IMR-90 (cell line): ENCODE measurements at regions not wholly inside any gene's neighbourhood (a gene's known extent, or its start where the extent isn't known, plus 50 kb on each side); places are given as distances from the start of the nearest gene placed in this dataset.

ENCODE experiments used
- ATAC-seq: fragments of 200-7000 bp; cut with Tn5 transposase; 2 replicates; pipeline ENCODE4 v1.9.1; 2020; ENCODE audit warnings: low read depth, mild to moderate bottlenecking, moderate library complexity
- BruUV-seq: library from RNA; stranded (reverse); fragments of 400-500 nt; replicated peaks from 2 replicates; lab custom pipeline; 2021; lab: Mats Ljungman, UMichigan
- CTCF ChIA-PET: fragments of 300-600 bp; formaldehyde crosslinking; extraction: SDS; loops from one replicate; lab custom pipeline; 2021; ENCODE audit warnings: antibody characterized with exemption; lab: Yijun Ruan, JAX
- POLR2A ChIA-PET: fragments of 300-600 bp; sonication (Branson Sonifier 250); formaldehyde crosslinking; loops from one replicate; lab custom pipeline; 2022; ENCODE audit warnings: antibody characterized with exemption; ENCODE audit not compliant: unreplicated experiment; lab: Charles Lee
- DNase-seq: peaks from one replicate; pipeline ENCODE4 v3.0.0; 2013
- H2AFZ ChIP-seq: replicated peaks from 2 replicates; pipeline ENCODE3; 2013; ENCODE audit warnings: low read length, mild to moderate bottlenecking; ENCODE audit not compliant: poor library complexity
- H2AK5ac ChIP-seq: 2 replicates; pipeline ENCODE4 v1.6.1; 2013; ENCODE audit warnings: low read depth, low read length, inconsistent platforms
- H2AK9ac ChIP-seq: replicated peaks from 2 replicates; pipeline ENCODE3; 2013; ENCODE audit warnings: mild to moderate bottlenecking, low read depth, low read length, moderate library complexity; ENCODE audit not compliant: poor library complexity
- H2BK120ac ChIP-seq: 2 replicates; pipeline ENCODE4 v1.6.1; 2013; ENCODE audit warnings: low read depth, low read length, inconsistent platforms
- H2BK15ac ChIP-seq: 3 replicates; pipeline ENCODE4 v1.6.1; 2013; ENCODE audit warnings: low read depth, low read length, inconsistent platforms
- H2BK20ac ChIP-seq: 2 replicates; pipeline ENCODE4 v1.6.1; 2013; ENCODE audit warnings: low read depth, mild to moderate bottlenecking, inconsistent platforms, low read length, moderate library complexity
- H2BK5ac ChIP-seq: 2 replicates; pipeline ENCODE4 v1.6.1; 2013; ENCODE audit warnings: mild to moderate bottlenecking, low read depth, low read length, inconsistent platforms; ENCODE audit not compliant: poor library complexity, severe bottlenecking
- H3K14ac ChIP-seq: replicated peaks from 2 replicates; pipeline ENCODE4 v1.6.1; 2013; ENCODE audit warnings: low read depth, low read length, inconsistent platforms
- H3K18ac ChIP-seq: 2 replicates; pipeline ENCODE4 v1.6.1; 2013; ENCODE audit warnings: low read depth, low read length, control low read depth
- H3K23ac ChIP-seq: 2 replicates; pipeline ENCODE4 v1.6.1; 2013; ENCODE audit warnings: low read depth, low read length, inconsistent platforms
- H3K27ac ChIP-seq: 2 replicates; pipeline ENCODE4 v1.5.1; 2013; ENCODE audit warnings: mild to moderate bottlenecking, control low read depth, low read length; ENCODE audit not compliant: insufficient read depth
- H3K27me3 ChIP-seq: 2 replicates; pipeline ENCODE4 v1.6.1; 2013; ENCODE audit warnings: low read length; ENCODE audit not compliant: control insufficient read depth, insufficient read depth
- H3K36me3 ChIP-seq: 2 replicates; pipeline ENCODE4 v1.6.1; 2013; ENCODE audit warnings: low read length, mixed read lengths; ENCODE audit not compliant: control insufficient read depth, insufficient read depth
- H3K4ac ChIP-seq: 2 replicates; pipeline ENCODE4 v1.6.1; 2013; ENCODE audit warnings: low read depth, low read length, inconsistent platforms
- H3K4me1 ChIP-seq: 2 replicates; pipeline ENCODE4 v1.6.1; 2013; ENCODE audit warnings: low read length, mixed read lengths; ENCODE audit not compliant: control insufficient read depth, insufficient read depth
- H3K4me2 ChIP-seq: 2 replicates; pipeline ENCODE4 v1.6.1; 2013; ENCODE audit warnings: low read depth, mild to moderate bottlenecking, control low read depth, low read length, moderate library complexity
- H3K4me3 ChIP-seq: 2 replicates; pipeline ENCODE4 v1.5.1; 2013; ENCODE audit warnings: low read depth, mild to moderate bottlenecking, control low read depth, low read length, moderate library complexity; ENCODE audit not compliant: insufficient read depth
- H3K56ac ChIP-seq: 2 replicates; pipeline ENCODE4 v1.6.1; 2013; ENCODE audit warnings: low read length, inconsistent platforms; ENCODE audit not compliant: insufficient read depth; ENCODE audit errors: extremely low read depth
- H3K79me1 ChIP-seq, 2 experiments: 2 replicates each; pipeline ENCODE4 v1.6.1; 2013; ENCODE audit warnings: low read length in 2 of 2, inconsistent platforms in 1 of 2, low read depth in 1 of 2
- H3K9ac ChIP-seq: 2 replicates; pipeline ENCODE4 v1.6.1; 2013; ENCODE audit warnings: low read depth, low read length, control low read depth
- H3K9me1 ChIP-seq: 2 replicates; pipeline ENCODE4 v1.6.1; 2013; ENCODE audit warnings: low read length, inconsistent platforms; ENCODE audit not compliant: insufficient read depth
- H3K9me3 ChIP-seq: 2 replicates; pipeline ENCODE4 v1.6.1; 2013; ENCODE audit warnings: low read length; ENCODE audit not compliant: control insufficient read depth, insufficient read depth
- H4K20me1 ChIP-seq: 2 replicates; pipeline ENCODE4 v1.6.1; 2013; ENCODE audit warnings: low read length, inconsistent platforms; ENCODE audit not compliant: insufficient read depth
- H4K5ac ChIP-seq: 2 replicates; pipeline ENCODE4 v1.6.1; 2013; ENCODE audit warnings: mild to moderate bottlenecking, low read depth, low read length, control low read depth
- H4K8ac ChIP-seq, 2 experiments: 2 replicates each; pipeline ENCODE4 v1.6.1; 2013; ENCODE audit warnings: low read depth in 2 of 2, low read length in 2 of 2, control low read depth in 1 of 2, inconsistent platforms in 1 of 2
- H4K91ac ChIP-seq: 2 replicates; pipeline ENCODE4 v1.6.1; 2013; ENCODE audit warnings: low read depth, low read length, inconsistent platforms; ENCODE audit not compliant: insufficient read depth
- BHLHE40 ChIP-seq: fragments of 150-350 bp; IDR thresholded peaks from 2 replicates; pipeline ENCODE4 v1.6.1; 2016; ENCODE audit warnings: mild to moderate bottlenecking, low read depth, low read length
- CHD1 ChIP-seq: IDR thresholded peaks from 2 replicates; pipeline ENCODE4 v1.6.1; 2012; ENCODE audit warnings: low read depth, low read length, improper control_type of control experiment
- FOS ChIP-seq: fragments of 150-350 bp; IDR thresholded peaks from 2 replicates; pipeline ENCODE4 v1.6.1; 2016; ENCODE audit warnings: low read depth, low read length
- MAFK ChIP-seq: IDR thresholded peaks from 2 replicates; pipeline ENCODE4 v1.6.1; 2012; ENCODE audit warnings: low read depth, low read length, improper control_type of control experiment
- MAZ ChIP-seq: IDR thresholded peaks from 2 replicates; pipeline ENCODE4 v1.6.1; 2012; ENCODE audit warnings: low read depth, mild to moderate bottlenecking, low read length, improper control_type of control experiment, moderate library complexity, borderline replicate concordance
- MXI1 ChIP-seq: IDR thresholded peaks from 2 replicates; pipeline ENCODE4 v1.6.1; 2012; ENCODE audit warnings: low read depth, mild to moderate bottlenecking, low read length, moderate library complexity, borderline replicate concordance
- NFE2L2 ChIP-seq: fragments of 150-350 bp; IDR thresholded peaks from 2 replicates; pipeline ENCODE4 v1.6.1; 2016; ENCODE audit warnings: low read depth, mild to moderate bottlenecking, low read length
- POLR2A ChIP-seq: IDR thresholded peaks from 2 replicates; pipeline ENCODE4 v1.6.1; 2012; ENCODE audit warnings: mild to moderate bottlenecking, low read depth, low read length
- RAD21 ChIP-seq: IDR thresholded peaks from 2 replicates; pipeline ENCODE4 v1.6.1; 2012; ENCODE audit warnings: low read length, improper control_type of control experiment
- RCOR1 ChIP-seq: IDR thresholded peaks from 2 replicates; pipeline ENCODE4 v1.6.1; 2012; ENCODE audit warnings: mild to moderate bottlenecking, low read length, improper control_type of control experiment; ENCODE audit not compliant: insufficient replicate concordance
- RFX5 ChIP-seq: IDR thresholded peaks from 2 replicates; pipeline ENCODE4 v1.8.0; 2012; ENCODE audit warnings: low read depth, mild to moderate bottlenecking, low read length, moderate library complexity
- SMC3 ChIP-seq: fragments of 150-350 bp; IDR thresholded peaks from 2 replicates; pipeline ENCODE4 v1.6.1; 2016; ENCODE audit warnings: low read depth, mild to moderate bottlenecking, antibody characterized with exemption, low read length, moderate library complexity
- WGBS, 2 experiments: methylation state at CpG; one replicate each; pipeline versions ENCODE4 v1.1.5 to v1.1.7; 2013; ENCODE audit warnings: missing lambda C conversion rate in 2 of 2; ENCODE audit not compliant: insufficient read length in 1 of 2; ENCODE audit errors: extremely low coverage in 2 of 2; 5-methylcytosine and 5-hydroxymethylcytosine counted together
- dilution Hi-C: fragments of 300-500 bp; cut with HindIII; formaldehyde crosslinking; loops from one replicate; pipeline ENCODE4 v1.14.3; 2018; ENCODE audit warnings: low sequenced_read_pairs; ENCODE audit not compliant: unreplicated experiment
- in situ Hi-C: fragments of 300-500 bp; cut with MboI; formaldehyde crosslinking; loops from 3 replicates; pipeline ENCODE4 v1.14.3; 2019; ENCODE audit warnings: low sequenced_read_pairs, inconsistent platforms, mixed read lengths
- intact Hi-C: fragments of 100-400 bp; cut with micrococcal nuclease; formaldehyde crosslinking; loops from 2 replicates; pipeline ENCODE4 v1.10.0; 2022
- TF ChIP-seq, protein P1 (sequence below): conservative IDR thresholded peaks from 2 replicates; pipeline ENCODE4 v1.5.1; 2012; ENCODE audit warnings: mild to moderate bottlenecking, low read depth, low read length, improper control_type of control experiment
- TF ChIP-seq, protein P2 (sequence below): fragments of 150-350 bp; IDR thresholded peaks from 2 replicates; pipeline ENCODE4 v1.6.1; 2016; ENCODE audit warnings: low read depth, mild to moderate bottlenecking, low read length, moderate library complexity, borderline replicate concordance

DNA sequence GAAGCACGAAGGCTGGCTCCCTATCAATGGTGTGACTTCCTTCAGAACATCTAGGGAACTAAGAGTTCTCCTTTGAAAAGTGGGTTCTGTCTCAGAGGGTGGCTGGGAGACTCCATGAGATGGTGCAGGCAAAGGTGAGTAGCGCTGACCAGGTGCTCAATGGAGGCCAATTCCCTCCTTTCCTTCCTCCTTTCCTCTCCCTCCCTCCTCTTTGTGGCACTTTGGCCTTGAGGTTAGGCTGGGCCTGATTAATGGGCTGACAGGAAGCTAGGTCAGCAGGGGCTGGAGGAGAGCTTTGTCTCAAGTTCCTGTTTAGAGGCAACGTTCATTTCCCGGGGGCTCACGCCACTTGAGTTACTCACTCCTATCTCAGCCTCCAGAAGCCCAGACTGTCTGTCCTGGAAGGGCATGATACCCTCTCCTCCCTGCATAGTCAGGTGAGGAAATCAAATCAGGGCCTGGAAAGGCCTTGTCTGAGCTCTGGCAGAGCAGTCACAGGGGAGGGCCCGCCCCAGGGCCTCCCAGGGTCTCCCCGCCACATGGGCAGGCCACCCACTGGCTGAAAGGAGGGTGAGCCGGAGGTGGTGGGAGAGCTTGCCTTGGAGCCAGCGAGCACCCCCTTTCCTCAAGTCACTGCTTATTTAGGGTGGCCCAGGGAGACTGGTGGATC lies 58.4 kb upstream of the SSBP3 start (continued):
- no peak for TF ChIP-seq MAFK

DNA sequence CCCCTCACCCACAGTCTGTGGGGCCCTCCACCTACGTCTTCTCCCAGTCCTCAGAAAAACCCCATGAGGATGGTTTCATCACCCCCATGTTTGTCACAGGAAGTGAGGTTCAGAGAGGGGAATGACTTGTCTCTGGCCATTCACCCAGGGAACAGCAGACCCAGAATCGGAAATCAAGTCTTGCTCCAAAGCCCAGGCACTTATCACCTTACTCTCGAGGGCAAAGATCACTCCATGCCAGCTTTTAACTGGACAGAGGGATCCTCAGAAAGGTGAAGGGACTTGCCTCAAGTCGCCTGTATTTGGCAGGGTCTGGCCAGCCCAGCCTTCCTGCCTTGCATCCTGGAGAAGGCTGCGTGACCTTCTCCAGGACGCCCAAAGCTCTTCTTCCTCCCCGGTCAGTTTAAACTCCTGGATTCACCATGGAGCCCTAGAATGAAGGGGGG lies 57.9 kb upstream of the SSBP3 start:
- POLR2A ChIA-PET: no interaction called here
- no peaks in the 10 kb centered on the region for H4K20me1 ChIP-seq
- H3K23ac ChIP-seq: no peak overlapping the region
- peaks cover 10% of the 10 kb centered on the region for H3K27me3 ChIP-seq
- H4K91ac ChIP-seq: no peak overlapping the region
- no peak overlapping the region for H3K14ac ChIP-seq
- WGBS, 2 experiments: no CpG with 5 or more reads among the region's 7 CpGs
- H3K9ac ChIP-seq: no peak overlapping the region
- no peak overlapping the region for H2AK9ac ChIP-seq
- no peak overlapping the region for H3K18ac ChIP-seq
- H3K4ac ChIP-seq: no peak overlapping the region
- no peak overlapping the region for H2BK120ac ChIP-seq
- no peak overlapping the region for H2BK20ac ChIP-seq
- no peak overlapping the region for H3K4me3 ChIP-seq
- DNase-seq (no peak), ATAC-seq (no peak)
- H3K36me3 ChIP-seq: no peaks in the 10 kb centered on the region
- no TSS peak for BruUV-seq
- CTCF ChIA-PET: no interaction called here
- no peak overlapping the region for H4K8ac ChIP-seq
- H3K27ac ChIP-seq: no peak overlapping the region
- intact Hi-C loops: no loop called here
- H4K5ac ChIP-seq: no peak overlapping the region
- H3K9me1 ChIP-seq: peaks cover 2% of the 10 kb centered on the region; the same call in 1 of the 2 replicates
- H3K4me1 ChIP-seq: no peaks in the 10 kb centered on the region; the same call in 1 of the 2 replicates
- no peaks in the 10 kb centered on the region for H3K79me1 ChIP-seq
- no peak overlapping the region for H2BK5ac ChIP-seq
- no peak overlapping the region for H2BK15ac ChIP-seq
- H2AK5ac ChIP-seq: no peak overlapping the region
- dilution Hi-C loops: no loop called here
- no peak overlapping the region for H3K56ac ChIP-seq
- in situ Hi-C loops: no loop called here
- H3K9me3 ChIP-seq: no peaks in the 10 kb centered on the region
- no peak overlapping the region for H3K4me2 ChIP-seq
- peak overlapping the region; percentile 4 for H2AFZ ChIP-seq
- TF ChIP-seq MXI1 (no peak), MAFK (no peak), RAD21 (no peak), BHLHE40 (no peak), SMC3 (no peak), MAZ (no peak), RCOR1 (no peak), POLR2A (no peak), RFX5 (no peak), CHD1 (no peak), FOS (no peak), NFE2L2 (no peak)
- TF ChIP-seq, protein P1, sequence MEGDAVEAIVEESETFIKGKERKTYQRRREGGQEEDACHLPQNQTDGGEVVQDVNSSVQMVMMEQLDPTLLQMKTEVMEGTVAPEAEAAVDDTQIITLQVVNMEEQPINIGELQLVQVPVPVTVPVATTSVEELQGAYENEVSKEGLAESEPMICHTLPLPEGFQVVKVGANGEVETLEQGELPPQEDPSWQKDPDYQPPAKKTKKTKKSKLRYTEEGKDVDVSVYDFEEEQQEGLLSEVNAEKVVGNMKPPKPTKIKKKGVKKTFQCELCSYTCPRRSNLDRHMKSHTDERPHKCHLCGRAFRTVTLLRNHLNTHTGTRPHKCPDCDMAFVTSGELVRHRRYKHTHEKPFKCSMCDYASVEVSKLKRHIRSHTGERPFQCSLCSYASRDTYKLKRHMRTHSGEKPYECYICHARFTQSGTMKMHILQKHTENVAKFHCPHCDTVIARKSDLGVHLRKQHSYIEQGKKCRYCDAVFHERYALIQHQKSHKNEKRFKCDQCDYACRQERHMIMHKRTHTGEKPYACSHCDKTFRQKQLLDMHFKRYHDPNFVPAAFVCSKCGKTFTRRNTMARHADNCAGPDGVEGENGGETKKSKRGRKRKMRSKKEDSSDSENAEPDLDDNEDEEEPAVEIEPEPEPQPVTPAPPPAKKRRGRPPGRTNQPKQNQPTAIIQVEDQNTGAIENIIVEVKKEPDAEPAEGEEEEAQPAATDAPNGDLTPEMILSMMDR: no peak
- TF ChIP-seq, protein P2, sequence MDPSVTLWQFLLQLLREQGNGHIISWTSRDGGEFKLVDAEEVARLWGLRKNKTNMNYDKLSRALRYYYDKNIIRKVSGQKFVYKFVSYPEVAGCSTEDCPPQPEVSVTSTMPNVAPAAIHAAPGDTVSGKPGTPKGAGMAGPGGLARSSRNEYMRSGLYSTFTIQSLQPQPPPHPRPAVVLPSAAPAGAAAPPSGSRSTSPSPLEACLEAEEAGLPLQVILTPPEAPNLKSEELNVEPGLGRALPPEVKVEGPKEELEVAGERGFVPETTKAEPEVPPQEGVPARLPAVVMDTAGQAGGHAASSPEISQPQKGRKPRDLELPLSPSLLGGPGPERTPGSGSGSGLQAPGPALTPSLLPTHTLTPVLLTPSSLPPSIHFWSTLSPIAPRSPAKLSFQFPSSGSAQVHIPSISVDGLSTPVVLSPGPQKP: no peak
